GM12872 (cell line): ENCODE measurements at regions not wholly inside any gene's neighbourhood (a gene's known extent, or its start where the extent isn't known, plus 50 kb on each side); places are given as distances from the start of the nearest gene placed in this dataset.
A peak's percentile ranks its signal among the peaks of the same experiment; 100 is the strongest.

Experiments
- CTCF ChIP-seq: IDR thresholded peaks from 3 replicates; pipeline ENCODE4 v1.5.1; 2011; ENCODE audit warnings: low read depth, mild to moderate bottlenecking, low read length, moderate library complexity; ENCODE audit not compliant: insufficient read depth

GRCh38 chr9:109560470-109561132, 62.5 kb upstream of the PTPN3 start:
- peak; percentile 27; the same call in 1 of the 3 replicates for TF ChIP-seq CTCF

- no peak for TF ChIP-seq CTCF
Observed at GRCh38 chr9:109561137-109561536, 63.0 kb upstream of the PTPN3 start.

GRCh38 chr9:109568089-109568488, 70.0 kb upstream of the PTPN3 start:
- no peak for TF ChIP-seq CTCF

GRCh38 chr9:109568568-109569210, 70.6 kb upstream of the PTPN3 start:
- no peak for TF ChIP-seq CTCF

- peak; percentile 63 for TF ChIP-seq CTCF
Observed at GRCh38 chr9:109574061-109574882, 76.2 kb upstream of the PTPN3 start.

GRCh38 chr9:109576762-109577161, 78.7 kb upstream of the PTPN3 start:
- no peak for TF ChIP-seq CTCF

- no peak for TF ChIP-seq CTCF
Observed at GRCh38 chr9:109579191-109579948, 81.3 kb upstream of the PTPN3 start.
